Stimulated activated CD4-positive, alpha-beta T cell treated with anti-CD3 and anti-CD28 coated beads, Interleukin-12 subunit alpha, Interleukin-12 subunit beta, amount 100 ng/mL, for 48 hours (primary cell): ENCODE measurements at regions not wholly inside any gene's neighbourhood (a gene's known extent, or its start where the extent isn't known, plus 50 kb on each side); places are given as distances from the start of the nearest gene placed in this dataset.
A peak's percentile ranks its signal among the peaks of the same experiment; 100 is the strongest.

ENCODE experiments used
- DNase-seq, 3 donors: peaks; one replicate each; pipeline ENCODE4 v3.0.0-alpha.2; 2020; ENCODE audit warnings: low read depth in 2 of 3, low spot score in 1 of 3

- DNase-seq, result no peak
Observed at GRCh38 chr5:96247097-96247701, 185.8 kb downstream of the PCSK1 start.

DNA sequence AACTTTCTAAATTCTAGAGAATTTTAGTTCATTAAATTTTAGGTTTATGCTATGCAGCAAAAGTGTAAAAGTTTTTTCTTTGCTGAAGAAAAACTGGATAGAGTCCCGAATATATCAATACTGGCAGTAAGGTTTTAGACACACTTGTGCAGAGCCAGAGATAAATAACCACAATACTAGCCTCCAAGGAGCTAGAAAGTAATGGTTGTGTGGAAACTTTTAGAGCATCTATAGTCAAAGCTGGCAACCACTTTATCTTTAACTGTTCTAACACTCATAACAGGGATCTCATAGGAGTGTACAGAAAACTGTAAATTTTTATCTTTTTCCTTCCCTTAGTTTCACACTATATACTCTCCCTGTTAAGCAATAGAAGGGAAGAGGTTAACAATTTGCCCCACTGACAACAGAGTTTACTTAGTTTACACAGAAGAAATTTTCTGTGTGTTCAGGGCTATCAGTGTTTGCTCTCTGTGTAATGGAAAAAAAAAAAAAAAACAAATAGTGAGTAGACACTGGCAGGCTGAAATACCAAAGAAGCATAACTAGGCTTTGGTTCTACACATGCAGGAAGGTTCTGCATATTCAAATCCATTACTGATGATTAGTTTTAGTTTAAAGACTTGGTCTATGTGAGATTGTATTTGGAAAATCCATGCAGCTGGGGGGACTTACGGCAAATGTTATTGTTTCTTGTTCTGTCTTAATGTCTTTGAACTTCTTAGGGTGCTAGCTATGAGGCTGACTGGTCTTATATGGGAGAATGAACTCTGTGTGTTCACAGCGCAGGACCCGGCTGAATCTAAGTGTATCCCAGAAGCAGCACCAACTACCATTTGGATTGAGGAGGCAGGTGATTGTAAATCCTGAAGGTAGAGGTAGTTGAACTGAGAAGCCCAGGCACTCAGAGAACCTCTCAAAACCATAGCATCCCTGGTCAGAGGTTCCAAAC lies 187.6 kb downstream of the PCSK1 start:
- no peak for DNase-seq

DNA sequence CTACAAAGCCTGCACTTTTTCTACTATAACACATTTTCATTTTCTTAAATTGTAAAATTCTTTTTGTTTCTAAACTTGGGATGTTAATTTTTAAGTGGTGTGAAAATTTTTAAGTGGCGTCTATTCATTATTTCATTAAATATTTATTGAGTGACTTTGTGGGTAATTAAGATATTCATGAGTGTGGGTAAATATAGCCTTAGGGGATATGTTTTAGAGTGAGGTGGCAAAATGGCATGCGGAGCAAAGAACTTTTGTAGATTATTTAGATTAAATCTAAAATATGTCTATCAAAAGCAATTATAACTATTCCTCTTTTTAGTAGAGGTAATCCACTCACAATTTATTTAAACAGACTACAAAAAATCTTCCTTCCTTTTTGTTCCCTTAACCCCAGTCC lies 188.4 kb downstream of the PCSK1 start:
- DNase-seq, result no peak

GRCh38 chr5:96243862-96244261 lies 189.2 kb downstream of the PCSK1 start:
- DNase-seq, result no peak

DNA sequence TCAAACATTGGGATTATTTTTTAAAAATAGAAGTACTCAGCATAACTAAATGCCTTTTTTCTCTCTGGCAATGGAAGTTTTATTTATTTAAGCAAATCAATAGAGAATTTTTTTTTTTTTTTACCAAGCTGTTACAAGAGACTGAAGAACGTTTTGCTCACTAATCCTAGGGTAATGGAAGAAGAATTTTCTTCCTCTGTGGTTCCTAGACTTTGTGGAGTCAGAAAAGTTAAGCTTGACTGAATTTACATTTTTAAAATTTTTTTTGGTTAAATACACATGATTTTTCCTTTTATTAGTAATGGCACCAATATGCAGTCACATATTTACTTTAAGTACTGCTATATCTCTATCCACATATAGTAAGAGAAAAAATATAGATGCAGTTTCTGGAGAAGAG lies 189.8 kb downstream of the PCSK1 start:
- no peak for DNase-seq

- no peak for DNase-seq
Observed at GRCh38 chr5:96242571-96242970, 190.5 kb downstream of the PCSK1 start.

- no peak for DNase-seq
Observed at GRCh38 chr5:96236831-96237230, 196.2 kb downstream of the PCSK1 start.

DNA sequence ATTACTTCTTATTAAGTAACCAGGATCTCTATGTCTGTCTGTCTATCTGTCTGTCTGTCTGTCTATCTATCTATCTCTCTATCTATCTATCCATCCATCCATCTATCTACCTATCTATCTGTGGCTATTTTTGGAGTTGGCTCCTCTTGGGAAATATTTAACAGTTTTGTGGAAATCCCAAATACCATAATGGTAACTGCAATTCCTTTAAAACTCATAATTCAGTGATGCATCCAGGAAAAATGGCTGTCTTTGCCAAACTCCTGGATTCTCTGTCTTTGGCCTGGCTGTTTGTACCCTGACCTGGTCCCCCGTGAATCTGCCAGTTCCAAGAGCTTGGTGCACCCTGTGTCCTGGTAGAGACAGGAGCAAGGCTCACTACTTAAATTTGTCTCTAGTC lies 197.0 kb downstream of the PCSK1 start:
- no peak for DNase-seq

DNA sequence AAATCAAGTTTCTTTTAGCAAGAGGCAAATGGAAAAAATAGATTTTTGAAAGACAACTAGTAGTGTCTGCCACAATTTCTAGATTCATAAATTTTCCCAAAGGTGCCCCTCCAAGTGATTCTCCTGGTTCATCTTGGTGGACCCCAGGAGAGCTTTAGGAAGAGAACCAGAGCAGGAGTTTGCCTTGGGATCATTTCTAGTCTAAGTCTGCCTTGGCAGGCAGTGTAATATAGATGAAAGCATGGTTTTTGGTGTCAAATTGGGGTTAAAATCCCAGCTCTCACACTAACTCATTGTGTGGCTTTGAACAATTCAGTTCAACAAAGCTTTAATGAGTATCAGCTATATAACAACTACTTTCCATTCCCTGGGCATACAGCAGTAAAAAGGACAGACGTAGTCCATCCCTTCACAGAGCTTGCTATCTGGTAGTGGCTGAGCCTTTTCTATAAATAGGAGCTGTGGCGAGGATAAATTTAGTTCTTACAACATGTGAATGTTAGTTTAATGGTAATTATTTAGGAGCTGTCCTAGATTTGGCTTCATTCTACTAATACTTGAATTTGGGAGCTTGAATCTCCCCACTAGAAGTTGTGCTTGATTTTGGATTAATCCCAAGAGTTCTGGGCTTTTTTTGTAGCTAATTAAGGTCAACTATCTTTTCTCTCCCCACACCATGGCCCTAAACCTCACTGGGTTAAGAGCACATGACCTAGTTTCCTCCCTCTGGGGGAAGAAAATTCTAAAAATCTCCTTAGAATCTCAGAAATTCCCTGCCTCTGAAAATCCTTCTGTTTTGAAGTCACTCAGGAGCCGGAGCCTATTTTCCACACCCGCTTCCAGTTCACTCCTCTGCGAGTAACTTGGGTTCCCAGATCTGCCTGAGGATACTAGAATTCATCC lies 197.8 kb downstream of the PCSK1 start:
- no peak for DNase-seq

DNA sequence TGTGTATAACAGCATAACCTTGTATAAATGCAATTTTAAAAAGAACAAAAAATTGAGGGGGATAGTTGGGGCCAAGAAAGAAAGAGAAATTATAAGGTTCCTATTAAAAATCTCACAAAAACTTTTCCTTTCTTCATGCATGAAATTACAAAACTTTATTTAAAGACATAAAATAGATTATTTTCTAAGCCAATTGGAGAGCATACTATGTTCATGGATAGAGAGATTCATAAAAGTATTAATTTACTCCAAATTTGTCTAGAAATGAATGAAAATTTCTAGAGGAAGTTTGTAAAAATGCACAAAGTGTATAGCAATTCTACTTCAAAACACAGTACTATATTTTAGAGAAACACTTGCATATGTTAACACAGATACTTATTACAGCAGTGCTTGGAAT lies 200.4 kb downstream of the PCSK1 start:
- no peak for DNase-seq

- no peak for DNase-seq
Observed at GRCh38 chr5:96229188-96229587, 203.9 kb downstream of the PCSK1 start.

GRCh38 chr5:96228408-96228807 lies 204.6 kb downstream of the PCSK1 start:
- no peak for DNase-seq

DNA sequence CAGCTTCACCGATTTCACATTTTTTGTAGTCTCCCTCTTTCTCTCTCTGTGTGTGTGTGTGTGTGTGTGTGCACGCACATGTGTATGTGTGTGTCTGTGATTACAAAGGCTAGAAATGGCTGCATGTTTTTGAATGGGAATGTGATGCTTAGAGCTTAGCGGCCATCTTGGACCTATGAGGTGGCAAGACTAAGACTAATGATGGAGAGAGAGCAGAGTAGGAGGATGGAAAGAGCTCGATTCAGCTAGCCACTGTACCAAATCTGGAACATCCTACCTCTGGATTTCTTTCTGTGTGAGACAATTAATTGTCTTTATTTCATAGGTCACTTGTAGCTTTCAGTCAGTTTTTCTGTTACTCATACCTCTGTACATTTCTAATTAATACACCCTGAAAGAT lies 205.1 kb downstream of the PCSK1 start:
- DNase-seq, result no peak

DNA sequence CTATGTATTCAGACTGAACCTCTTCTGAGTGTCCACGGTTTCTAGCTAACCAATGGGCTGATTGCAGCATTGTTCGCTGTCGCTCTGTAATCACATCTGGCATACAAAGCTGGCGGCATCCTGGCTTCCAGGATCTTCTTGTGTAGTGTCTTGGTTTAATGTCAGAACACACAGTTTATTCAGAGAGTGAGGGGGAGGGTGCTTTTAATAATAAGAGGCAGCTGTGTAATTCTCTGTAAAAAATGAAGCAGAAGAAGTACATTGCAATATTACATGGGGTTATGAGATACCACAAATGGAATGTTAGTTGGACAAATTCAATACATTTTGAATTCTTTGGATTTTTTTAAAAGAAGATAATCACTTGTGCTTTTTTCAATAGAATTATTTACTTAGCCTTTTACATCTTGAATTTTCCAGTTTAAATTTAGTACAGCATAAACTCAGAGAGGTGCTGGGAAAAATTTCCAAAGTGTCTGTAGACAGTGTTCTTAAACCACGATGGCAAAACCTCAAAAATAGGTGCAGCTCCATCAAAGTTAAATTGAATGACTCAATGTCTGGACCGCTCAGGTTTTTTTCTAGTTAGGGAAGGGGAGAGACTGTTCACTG lies 206.0 kb downstream of the PCSK1 start:
- no peak for DNase-seq

GRCh38 chr5:96222129-96222528 lies 210.9 kb downstream of the PCSK1 start:
- no peak for DNase-seq

- peak in 1 of 3 donors; percentile 5 for DNase-seq
Observed at GRCh38 chr5:96220610-96221390, 212.2 kb downstream of the PCSK1 start.

DNA sequence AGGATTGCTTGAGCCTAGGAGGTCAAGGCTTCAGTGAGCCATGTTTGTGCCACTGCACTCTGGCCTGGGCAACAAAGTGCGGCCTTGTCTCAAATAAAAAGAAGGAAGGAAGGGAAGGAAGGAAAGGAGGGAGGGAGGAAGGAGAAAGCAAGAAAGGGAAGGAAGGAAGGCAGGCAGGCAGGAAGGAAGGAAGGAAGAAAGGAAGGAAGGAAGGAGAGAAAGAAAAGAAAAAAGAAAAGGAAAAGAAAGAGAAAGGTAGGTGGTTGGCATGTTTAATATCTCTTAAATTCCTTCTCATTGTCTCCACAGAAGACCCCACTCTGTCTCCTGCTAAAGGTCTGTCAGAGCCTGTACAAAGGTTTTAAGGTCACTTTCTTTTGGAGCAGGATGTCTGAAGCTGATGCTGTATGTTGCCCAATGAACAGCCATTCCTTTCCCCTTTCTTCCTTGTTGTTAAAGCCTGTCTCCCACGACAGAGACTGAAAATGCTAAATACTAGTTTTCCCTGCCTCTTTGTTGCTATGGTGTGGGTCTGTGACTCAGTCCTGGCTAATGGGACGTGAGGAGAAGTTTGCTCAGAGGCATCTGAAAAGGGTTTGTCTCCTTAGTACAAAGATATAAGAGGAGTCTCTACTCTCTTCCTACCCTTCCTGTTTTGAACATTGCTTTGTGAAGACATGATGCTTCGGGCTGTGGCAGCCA lies 213.3 kb downstream of the PCSK1 start:
- no peak for DNase-seq

- DNase-seq, result no peak
Observed at GRCh38 chr5:96218653-96219052, 214.4 kb downstream of the PCSK1 start.

DNA sequence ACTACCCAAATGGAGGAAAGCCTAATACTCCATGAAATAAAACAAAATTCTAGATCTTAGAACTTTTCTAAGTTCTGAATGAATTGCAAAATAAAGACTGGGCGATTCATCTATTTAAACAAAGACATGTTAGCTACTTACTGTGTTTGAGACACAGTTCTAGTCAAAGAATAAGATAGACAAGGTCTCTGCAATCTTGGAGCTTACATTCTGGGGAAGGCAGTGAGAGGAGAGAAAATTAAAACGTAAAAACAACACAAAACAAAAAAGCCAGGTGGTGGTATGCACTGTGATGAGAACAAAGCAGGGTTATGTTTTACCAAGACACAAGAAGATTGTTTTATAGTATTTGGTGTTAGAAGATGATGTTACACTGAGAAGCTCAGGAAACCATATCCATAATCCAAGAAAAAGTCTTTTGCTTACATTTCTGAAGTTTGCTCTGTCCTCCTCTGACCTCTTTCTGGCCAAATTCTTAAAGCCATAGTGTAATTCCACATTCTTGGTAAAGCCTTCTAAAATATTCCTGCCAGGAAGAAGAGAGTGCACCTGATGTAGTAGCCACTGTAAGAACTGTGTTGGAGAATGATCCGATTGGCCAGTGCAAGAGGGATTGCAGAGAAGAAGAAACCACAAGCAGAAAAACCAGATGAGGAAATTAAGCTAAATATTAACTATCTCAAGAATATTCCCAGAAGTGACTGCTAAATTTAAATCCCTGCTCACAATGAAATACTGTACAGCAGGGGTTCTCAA lies 218.4 kb downstream of the PCSK1 start:
- no peak for DNase-seq
